Large intestine (tissue), 3 donors: ENCODE measurements at regions not wholly inside any gene's neighbourhood (a gene's known extent, or its start where the extent isn't known, plus 50 kb on each side); places are given as distances from the start of the nearest gene placed in this dataset.
"Not testable (repeated sequence)": the region's sequence is repeated elsewhere in the genome, so short reads cannot be mapped to it uniquely, and the experiment has no call there.

Experiments used
- DNase-seq, 2 donors: peaks; one replicate each; pipeline versions ENCODE4 v3.0.0 to v3.0.0-alpha.2; 2013
- H3K27ac ChIP-seq: one replicate; pipeline ENCODE4 v1.5.1; 2013; ENCODE audit warnings: low read length
- H3K27me3 ChIP-seq: 2 replicates; pipeline ENCODE4 v1.6.1; 2013; ENCODE audit warnings: low read length; ENCODE audit not compliant: control insufficient read depth, insufficient read depth
- H3K36me3 ChIP-seq: 2 replicates; pipeline ENCODE4 v1.6.1; 2013; ENCODE audit warnings: low read length; ENCODE audit not compliant: control insufficient read depth, insufficient read depth
- H3K4me1 ChIP-seq: one replicate; pipeline ENCODE4 v1.6.1; 2013; ENCODE audit warnings: low read length; ENCODE audit not compliant: control insufficient read depth, insufficient read depth
- H3K4me3 ChIP-seq: one replicate; pipeline ENCODE4 v1.5.1; 2013; ENCODE audit warnings: low read length
- H3K9me3 ChIP-seq: one replicate; pipeline ENCODE4 v1.6.1; 2013; ENCODE audit warnings: mild to moderate bottlenecking, low read depth, low read length, moderate library complexity; ENCODE audit not compliant: control insufficient read depth
- WGBS: methylation state at CpG from one replicate; pipeline ENCODE4 v1.1.5; 2013; ENCODE audit warnings: low lambda C conversion rate; ENCODE audit not compliant: insufficient coverage; 5-methylcytosine and 5-hydroxymethylcytosine counted together

DNA sequence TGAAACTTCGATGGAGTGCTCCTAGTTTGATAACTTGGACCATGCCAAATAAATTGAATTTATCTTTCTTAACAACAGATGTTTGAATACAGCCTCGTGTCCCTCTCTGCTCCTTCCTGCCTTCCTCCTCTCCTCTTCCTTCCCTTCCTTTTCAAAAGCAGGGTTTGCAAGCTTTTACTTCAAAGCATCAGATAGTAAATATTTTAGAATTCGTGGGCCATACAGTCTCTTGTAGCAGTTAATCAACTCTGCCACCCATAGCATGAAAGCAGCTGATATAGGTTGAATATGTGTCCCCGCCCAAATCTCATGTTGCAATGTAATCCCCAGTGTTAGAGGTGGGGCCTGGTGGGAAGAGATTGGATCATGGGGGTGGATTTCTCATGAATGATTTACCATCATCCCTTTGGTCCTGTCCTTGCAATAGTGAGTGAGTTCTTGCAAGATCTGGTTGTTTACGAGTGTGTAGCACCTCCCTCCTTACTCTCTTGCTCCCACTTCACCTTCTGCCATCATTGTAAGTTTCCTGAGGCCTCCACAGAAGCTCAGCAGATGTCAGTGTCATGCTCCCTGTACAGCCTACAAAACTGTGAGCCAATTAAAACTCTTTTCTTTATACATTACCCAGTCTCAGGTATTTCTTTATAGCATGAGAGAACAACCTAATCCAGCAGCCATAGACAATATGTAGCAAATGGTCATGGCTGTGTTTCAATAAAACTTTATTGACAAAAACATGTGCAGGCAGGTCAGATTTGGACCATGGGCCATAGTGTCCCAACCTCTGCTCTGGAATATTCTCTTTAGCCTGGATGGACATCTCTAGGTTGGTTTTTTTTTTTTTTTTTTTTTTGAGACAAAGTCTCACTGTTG lies 102.8 kb downstream of the ALG1L2 start:
- H3K4me1 ChIP-seq, H3K36me3 ChIP-seq, H3K4me3 ChIP-seq, H3K27me3 ChIP-seq, H3K9me3 ChIP-seq: not testable (repeated sequence)
- peak in 1 of 2 donors; percentile 49 for DNase-seq
- WGBS = 14% methylated on average over 1 of the region's 5 CpGs
- peak overlapping the region; percentile 2 for H3K27ac ChIP-seq

DNA sequence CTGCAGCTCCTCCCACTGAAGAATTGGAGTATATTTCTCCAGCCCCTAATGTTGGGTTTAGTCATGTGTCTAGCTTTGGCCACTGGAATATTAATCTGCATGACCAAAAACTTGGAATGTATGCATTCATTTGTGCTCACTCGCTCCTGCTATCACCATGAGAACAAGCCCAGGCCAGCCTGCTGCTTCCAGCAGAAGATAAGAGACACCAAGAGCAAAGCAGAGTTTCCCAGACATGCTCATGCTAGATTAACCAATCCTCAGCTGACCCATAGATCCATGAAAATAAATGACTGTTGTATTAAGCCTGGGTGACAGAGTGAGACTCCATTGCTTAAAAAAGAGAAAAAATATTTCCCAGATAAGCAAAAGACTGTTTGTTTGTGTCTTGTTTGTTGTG lies 119.6 kb downstream of the ALG1L2 start:
- H3K27me3 ChIP-seq, H3K4me1 ChIP-seq, H3K27ac ChIP-seq, H3K4me3 ChIP-seq, H3K36me3 ChIP-seq, DNase-seq, H3K9me3 ChIP-seq: not testable (repeated sequence)
- no CpG with 5 or more reads among the region's 1 CpG for WGBS

DNA sequence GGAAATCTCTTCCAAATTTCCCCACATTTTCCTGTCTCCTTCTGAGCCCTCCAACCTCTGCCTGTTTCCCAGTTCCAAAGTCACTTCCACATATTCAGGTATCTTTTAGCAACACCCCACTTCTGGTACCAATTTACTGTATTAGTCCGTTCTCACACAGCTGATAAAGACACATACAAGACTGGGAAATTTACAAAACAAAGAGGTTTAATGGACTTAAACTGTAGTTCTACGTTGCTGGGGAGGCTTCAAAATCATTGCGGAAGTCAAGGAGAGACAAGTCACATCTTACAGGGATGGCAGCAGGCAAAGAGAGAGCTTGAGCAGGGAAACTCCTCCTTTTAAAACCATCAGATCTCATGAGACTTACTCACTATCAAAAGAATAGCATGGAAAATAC lies 122.0 kb downstream of the ALG1L2 start:
- WGBS = no CpG with 5 or more reads among the region's 3 CpGs
- not testable (repeated sequence) for H3K27ac ChIP-seq, H3K9me3 ChIP-seq, H3K4me1 ChIP-seq, H3K36me3 ChIP-seq, DNase-seq, H3K27me3 ChIP-seq, H3K4me3 ChIP-seq

DNA sequence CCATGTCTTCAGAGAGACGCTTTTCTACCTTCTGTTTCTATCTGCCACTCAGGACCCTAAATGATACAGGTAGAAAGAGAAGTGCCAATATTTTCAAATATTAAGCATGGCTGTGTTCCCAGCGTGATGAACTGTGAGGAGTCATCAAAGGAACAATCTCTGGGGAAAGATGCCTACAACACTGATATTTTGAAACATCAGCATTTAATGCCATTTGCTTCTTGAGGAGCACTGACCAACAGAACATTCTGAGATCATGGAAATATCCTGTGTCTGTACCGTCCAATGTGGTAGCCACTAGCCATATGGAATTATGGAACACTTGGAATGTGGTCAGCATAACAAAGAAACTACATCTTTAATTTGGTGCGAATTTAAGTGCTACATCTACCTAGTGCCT lies 117.9 kb upstream of the COL6A5 start:
- 100% methylated on average over 2 of the region's 4 CpGs for WGBS
- H3K4me3 ChIP-seq = no peak overlapping the region
- no peaks in the 10 kb centered on the region for H3K27me3 ChIP-seq
- no peaks in the 10 kb centered on the region for H3K9me3 ChIP-seq
- H3K27ac ChIP-seq = no peak overlapping the region
- H3K36me3 ChIP-seq = no peaks in the 10 kb centered on the region
- H3K4me1 ChIP-seq = no peaks in the 10 kb centered on the region
- DNase-seq = no peak

DNA sequence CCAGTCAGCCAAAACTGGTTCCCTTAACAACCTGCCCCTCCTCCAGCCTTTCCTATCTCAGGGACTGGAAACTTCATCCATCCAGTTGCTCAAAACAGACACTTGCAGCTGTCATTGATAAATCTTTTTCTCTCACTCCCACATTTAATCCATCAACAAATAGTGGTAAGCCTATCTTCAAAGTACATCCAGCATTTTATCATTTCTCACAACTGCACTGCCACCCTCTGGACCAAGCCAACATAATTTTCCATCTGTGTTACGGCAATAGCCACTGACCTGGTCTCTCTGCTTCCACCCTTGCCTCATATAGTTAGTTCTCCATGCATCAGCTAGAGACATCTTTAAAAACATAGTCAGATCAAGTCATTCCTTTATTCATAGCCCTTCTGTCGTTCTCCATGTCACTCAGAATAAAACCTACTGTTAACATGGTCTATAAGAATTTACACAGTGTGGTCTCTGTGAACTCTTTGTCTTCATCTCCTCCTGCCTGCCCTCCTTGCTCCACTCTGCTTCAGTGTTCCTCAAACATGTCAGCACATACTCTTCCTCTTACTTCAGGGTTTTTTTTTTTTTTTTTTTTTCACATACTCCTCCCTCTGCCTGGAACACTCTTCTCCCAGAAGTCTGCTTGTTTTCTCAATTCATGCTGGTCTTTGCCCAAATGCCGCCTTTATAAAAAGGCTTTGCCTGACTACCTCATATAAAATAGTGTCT lies 102.5 kb upstream of the COL6A5 start:
- no peaks in the 10 kb centered on the region for H3K36me3 ChIP-seq
- no peaks in the 10 kb centered on the region for H3K9me3 ChIP-seq
- no peaks in the 10 kb centered on the region for H3K27me3 ChIP-seq
- DNase-seq = peak; percentile 12 to 43
- no peak overlapping the region for H3K4me3 ChIP-seq
- WGBS = 47% methylated on average over 2 of the region's 3 CpGs
- H3K4me1 ChIP-seq = no peaks in the 10 kb centered on the region
- no peak overlapping the region for H3K27ac ChIP-seq

DNA sequence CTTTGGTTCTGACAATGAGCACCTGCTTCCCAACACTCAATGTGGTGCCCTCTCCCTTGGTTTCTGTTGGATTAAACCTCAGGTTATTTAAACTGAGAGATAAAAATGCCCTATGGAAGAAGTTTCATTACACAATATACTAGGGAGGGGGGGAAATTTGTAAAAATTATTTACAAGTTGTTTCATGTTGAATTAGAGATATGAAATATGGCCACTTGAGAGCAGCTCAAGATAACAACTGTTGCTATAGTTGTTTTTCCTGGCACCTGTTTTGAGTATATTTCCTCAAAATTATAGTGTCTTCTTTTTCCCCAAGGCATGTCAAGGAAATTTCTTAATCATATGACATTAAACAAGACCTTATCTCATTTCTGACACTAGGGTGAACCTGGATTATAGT lies 101.7 kb upstream of the COL6A5 start:
- no peaks in the 10 kb centered on the region for H3K36me3 ChIP-seq
- H3K4me1 ChIP-seq = no peaks in the 10 kb centered on the region
- H3K9me3 ChIP-seq = no peaks in the 10 kb centered on the region
- peaks cover 3% of the 10 kb centered on the region for H3K27me3 ChIP-seq
- H3K4me3 ChIP-seq = no peak overlapping the region
- H3K27ac ChIP-seq = no peak overlapping the region
- no peak for DNase-seq

DNA sequence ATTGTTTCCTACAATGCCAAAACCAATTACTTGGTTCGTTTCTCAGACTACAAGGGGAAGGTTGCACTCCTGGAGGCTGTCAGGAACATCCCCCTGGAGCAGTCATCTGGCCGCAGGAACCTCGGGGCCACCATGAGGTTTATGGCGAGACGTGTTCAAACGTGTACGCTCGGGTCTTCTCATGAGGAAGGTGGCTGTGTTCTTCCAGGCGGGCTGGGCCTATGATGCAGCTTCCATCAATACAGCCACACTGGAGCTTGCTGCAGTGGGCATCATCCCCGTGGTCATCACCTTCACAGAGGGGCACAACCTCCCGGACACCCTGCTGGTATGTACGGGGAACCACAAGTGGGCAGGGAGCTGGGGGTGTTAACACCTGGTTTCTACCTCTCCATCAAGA lies 94.5 kb upstream of the COL6A5 start:
- Histone ChIP-seq H3K9me3 (no peaks in the 10 kb centered on the region), H3K27me3 (peaks cover 3% of the 10 kb centered on the region), H3K36me3 (no peaks in the 10 kb centered on the region), H3K27ac (no peak overlapping the region), H3K4me3 (no peak overlapping the region), H3K4me1 (no peaks in the 10 kb centered on the region)
- no CpG with 5 or more reads among the region's 12 CpGs for WGBS
- no peak for DNase-seq

DNA sequence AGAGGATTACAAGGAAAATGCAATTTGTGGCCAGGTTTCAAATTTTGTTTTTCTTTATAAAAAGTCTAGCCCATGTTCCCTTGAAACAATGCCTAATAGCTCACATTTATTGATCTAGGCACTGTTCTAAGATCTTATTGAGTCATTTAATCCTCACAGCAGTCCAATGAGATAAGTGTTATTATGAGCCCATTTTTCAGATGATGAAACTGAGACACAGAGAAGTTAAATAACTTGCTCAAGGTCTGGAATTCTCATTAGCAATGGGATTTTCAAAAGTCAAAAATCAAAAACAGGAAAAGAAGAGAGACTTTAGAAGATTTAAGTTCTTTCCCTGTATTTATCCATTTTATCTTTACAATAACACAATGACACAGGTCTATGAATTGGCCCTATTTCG lies 90.0 kb upstream of the COL6A5 start:
- Histone ChIP-seq H3K27me3 (no peaks in the 10 kb centered on the region), H3K36me3 (no peaks in the 10 kb centered on the region), H3K4me3 (no peak overlapping the region), H3K27ac (no peak overlapping the region), H3K4me1 (no peaks in the 10 kb centered on the region), H3K9me3 (no peaks in the 10 kb centered on the region)
- no peak for DNase-seq
- no CpG with 5 or more reads among the region's 1 CpG for WGBS

DNA sequence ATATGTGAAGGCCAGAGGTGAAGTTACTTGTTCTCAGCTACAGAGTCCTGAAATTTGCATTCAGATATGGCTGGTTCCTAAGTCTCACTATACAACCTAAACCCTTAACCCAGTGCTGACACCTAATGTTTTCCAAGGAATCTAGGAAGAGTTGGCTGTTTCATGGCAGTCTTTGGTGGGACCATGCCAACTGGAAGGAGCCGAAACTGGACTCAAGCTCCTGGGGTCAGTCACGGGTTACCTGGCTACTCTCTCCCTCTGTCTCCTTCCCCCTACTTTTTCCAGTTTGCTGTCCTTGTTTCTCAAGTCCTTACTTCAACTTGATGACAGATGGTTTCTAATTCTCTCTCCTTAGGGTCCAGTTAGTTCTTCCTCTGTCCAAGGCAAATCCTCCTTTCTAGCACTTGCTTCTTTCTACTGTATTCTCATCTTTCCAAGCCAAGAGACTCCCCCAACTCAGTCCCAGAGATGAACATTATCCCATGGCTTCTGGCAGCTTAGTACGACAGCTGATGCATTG lies 88.6 kb upstream of the COL6A5 start:
- no peaks in the 10 kb centered on the region for H3K9me3 ChIP-seq
- WGBS = no CpG with 5 or more reads among the region's 3 CpGs
- no peaks in the 10 kb centered on the region for H3K27me3 ChIP-seq
- no peaks in the 10 kb centered on the region for H3K4me1 ChIP-seq
- no peak for DNase-seq
- H3K27ac ChIP-seq = no peak overlapping the region
- H3K36me3 ChIP-seq = no peaks in the 10 kb centered on the region
- H3K4me3 ChIP-seq = no peak overlapping the region

DNA sequence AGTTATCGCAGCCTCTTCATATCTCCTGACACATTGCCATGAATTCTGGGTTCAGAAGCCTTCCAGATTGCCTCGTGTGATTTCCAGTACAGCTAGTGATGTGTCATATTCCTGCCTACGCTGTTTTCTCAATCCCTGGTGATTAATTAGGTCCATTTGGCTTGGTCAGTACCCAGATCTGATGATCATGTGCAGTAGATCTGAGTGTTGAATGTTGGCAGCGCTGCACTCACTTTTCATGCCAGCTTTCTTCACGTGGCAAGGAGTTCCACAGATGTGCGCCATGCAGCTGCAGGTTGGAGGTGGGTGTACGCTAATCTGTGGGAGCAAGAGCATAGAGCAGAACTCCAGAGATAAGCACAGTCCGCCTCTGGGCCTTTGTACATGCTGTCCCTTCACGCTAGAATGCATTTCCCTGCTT lies 86.9 kb upstream of the COL6A5 start:
- Histone ChIP-seq H3K9me3 (no peaks in the 10 kb centered on the region), H3K4me3 (no peak overlapping the region), H3K4me1 (no peaks in the 10 kb centered on the region), H3K27me3 (no peaks in the 10 kb centered on the region), H3K36me3 (no peaks in the 10 kb centered on the region), H3K27ac (no peak overlapping the region)
- WGBS = 40% methylated on average over 1 of the region's 9 CpGs
- DNase-seq = no peak
